HG02970 (cell line): ENCODE measurements at regions not wholly inside any gene's neighbourhood (a gene's known extent, or its start where the extent isn't known, plus 50 kb on each side); places are given as distances from the start of the nearest gene placed in this dataset.
"Not testable (repeated sequence)": the region's sequence is repeated elsewhere in the genome, so short reads cannot be mapped to it uniquely, and the experiment has no call there.

ENCODE experiments used
- ATAC-seq: cut with Tn5 transposase; IDR thresholded peaks from one replicate; pipeline ENCODE4 v1.9.1; 2021; ENCODE audit warnings: mild to moderate bottlenecking, moderate library complexity, moderate number of reproducible peaks; ENCODE audit not compliant: unreplicated experiment, low FRiP score

GRCh38 chr14:22184157-22184829, 404.7 kb downstream of the DAD1 start:
- no peak for ATAC-seq

GRCh38 chr14:22180045-22180444, 409.0 kb downstream of the DAD1 start:
- no peak for ATAC-seq

- ATAC-seq, result no peak
Measured at GRCh38 chr14:22179190-22179589, 409.8 kb downstream of the DAD1 start.

GRCh38 chr14:22178333-22178839, 410.6 kb downstream of the DAD1 start:
- ATAC-seq, result no peak

- ATAC-seq, result no peak
Measured at GRCh38 chr14:22177870-22178269, 411.2 kb downstream of the DAD1 start.

- ATAC-seq, result no peak
Measured at GRCh38 chr14:22176957-22177356, 412.1 kb downstream of the DAD1 start.

GRCh38 chr14:22175278-22175558, 413.8 kb downstream of the DAD1 start:
- not testable (repeated sequence) for ATAC-seq

- no peak for ATAC-seq
Measured at GRCh38 chr14:22174412-22175277, 414.4 kb downstream of the DAD1 start.

- ATAC-seq, result no peak
Measured at GRCh38 chr14:22168092-22168955, 420.7 kb downstream of the DAD1 start.

- no peak for ATAC-seq
Measured at GRCh38 chr14:22164616-22165015, 424.4 kb downstream of the DAD1 start.

GRCh38 chr14:22163051-22163450, 426.0 kb downstream of the DAD1 start:
- no peak for ATAC-seq

GRCh38 chr14:22159957-22160356, 429.1 kb downstream of the DAD1 start:
- no peak for ATAC-seq

- no peak for ATAC-seq
Measured at GRCh38 chr14:22159099-22159498, 429.9 kb downstream of the DAD1 start.

GRCh38 chr14:22158560-22158959, 430.5 kb downstream of the DAD1 start:
- ATAC-seq, result no peak

GRCh38 chr14:22155571-22155970, 433.5 kb downstream of the DAD1 start:
- no peak for ATAC-seq

- no peak for ATAC-seq
Measured at GRCh38 chr14:22152903-22153302, 436.1 kb downstream of the DAD1 start.

GRCh38 chr14:22152161-22152870, 436.7 kb downstream of the DAD1 start:
- no peak for ATAC-seq

- no peak for ATAC-seq
Measured at GRCh38 chr14:22151121-22151520, 437.9 kb downstream of the DAD1 start.

- ATAC-seq, result no peak
Measured at GRCh38 chr14:22149058-22149457, 440.0 kb downstream of the DAD1 start.

GRCh38 chr14:22147716-22148115, 441.3 kb downstream of the DAD1 start:
- no peak for ATAC-seq
